OCI-LY3 (cell line): ENCODE measurements at regions not wholly inside any gene's neighbourhood (a gene's known extent, or its start where the extent isn't known, plus 50 kb on each side); places are given as distances from the start of the nearest gene placed in this dataset.

Source experiments
- H2AFZ ChIP-seq: fragments of 200-600, 300-600 bp; shearing (Covaris generic); 2 replicates; pipeline ENCODE4 v1.6.0; 2014; ENCODE audit warnings: antibody characterized with exemption, low read depth, low read length
- H3K27ac ChIP-seq: fragments of 200-600, 300-600 bp; sonication (generic); 2 replicates; pipeline ENCODE4 v1.5.1; 2014; ENCODE audit warnings: mild to moderate bottlenecking, low read length, moderate library complexity, mixed read lengths
- H3K27me3 ChIP-seq: fragments of 200-600, 300-600 bp; sonication (generic); 2 replicates; pipeline ENCODE4 v1.6.1; 2014; ENCODE audit warnings: low read depth, low read length, mixed read lengths
- H3K36me3 ChIP-seq: fragments of 200-600, 300-600 bp; sonication (generic); replicated peaks from 2 replicates; pipeline ENCODE3; 2014; ENCODE audit warnings: low read depth, low read length, mixed read lengths
- H3K4me1 ChIP-seq: fragments of 300-600, 200-600 bp; sonication (generic); 2 replicates; pipeline ENCODE4 v1.6.1; 2014; ENCODE audit warnings: low read length, mixed read lengths
- H3K4me2 ChIP-seq: fragments of 200-600, 300-600 bp; sonication (generic); 2 replicates; pipeline ENCODE4 v1.6.1; 2014; ENCODE audit warnings: low read length, mixed read lengths
- H3K4me3 ChIP-seq: fragments of 300-600, 200-600 bp; sonication (generic); 2 replicates; pipeline ENCODE4 v1.5.1; 2014; ENCODE audit warnings: antibody characterized with exemption, mild to moderate bottlenecking, low read length, moderate library complexity
- H3K79me2 ChIP-seq: fragments of 300-600, 200-600 bp; shearing (Covaris generic); 2 replicates; pipeline ENCODE4 v1.6.1; 2014; ENCODE audit warnings: mild to moderate bottlenecking, low read length, mixed read lengths
- H3K9ac ChIP-seq: fragments of 300-600, 200-600 bp; shearing (Covaris generic); 2 replicates; pipeline ENCODE4 v1.6.0; 2014; ENCODE audit warnings: mild to moderate bottlenecking, low read length, moderate library complexity
- H3K9me3 ChIP-seq: fragments of 200-600, 300-600 bp; shearing (Covaris generic); 2 replicates; pipeline ENCODE4 v1.6.1; 2014; ENCODE audit warnings: low read length, mixed read lengths; ENCODE audit not compliant: insufficient read depth
- H4K20me1 ChIP-seq: fragments of 200-600, 300-600 bp; sonication (generic); 2 replicates; pipeline ENCODE4 v1.6.1; 2016; ENCODE audit warnings: low read length, mixed read lengths; ENCODE audit not compliant: insufficient read depth
- CTCF ChIP-seq: fragments of 200-600, 300-600 bp; sonication (generic); IDR thresholded peaks from 2 replicates; pipeline ENCODE4 v1.5.1; 2014; ENCODE audit warnings: antibody characterized with exemption, low read length, low read depth
- EZH2phosphoT487 ChIP-seq: fragments of 200-600 bp; shearing (Covaris generic); IDR thresholded peaks from 2 replicates; pipeline ENCODE4 v1.6.1; 2018; ENCODE audit warnings: antibody characterized with exemption, mixed run types, low read depth

- Histone ChIP-seq H3K4me2 (no peak overlapping the region), H3K36me3 (no peaks in the 10 kb centered on the region), H3K9me3 (no peaks in the 10 kb centered on the region), H2AFZ (no peak overlapping the region), H3K27me3 (no peaks in the 10 kb centered on the region), H3K79me2 (no peaks in the 10 kb centered on the region), H3K4me1 (no peaks in the 10 kb centered on the region), H4K20me1 (no peaks in the 10 kb centered on the region), H3K4me3 (no peak overlapping the region), H3K9ac (no peak overlapping the region), H3K27ac (no peak overlapping the region)
- TF ChIP-seq EZH2phosphoT487 (no peak), CTCF (no peak)
These were observed 1075.2 kb upstream of the NRXN1 start for GRCh38 chr2:52107124-52107523.

- Histone ChIP-seq H3K79me2 (no peaks in the 10 kb centered on the region), H3K9ac (no peak overlapping the region), H4K20me1 (no peaks in the 10 kb centered on the region), H3K27me3 (no peaks in the 10 kb centered on the region), H3K4me1 (no peaks in the 10 kb centered on the region), H3K36me3 (no peaks in the 10 kb centered on the region), H3K4me2 (no peak overlapping the region), H2AFZ (no peak overlapping the region), H3K4me3 (no peak overlapping the region), H3K27ac (no peak overlapping the region), H3K9me3 (no peaks in the 10 kb centered on the region)
- TF ChIP-seq CTCF (no peak), EZH2phosphoT487 (no peak)
These were observed 1065.1 kb upstream of the NRXN1 start for GRCh38 chr2:52097071-52097470.

GRCh38 chr2:52084759-52085158, 1052.8 kb upstream of the NRXN1 start:
- Histone ChIP-seq H3K9me3 (no peaks in the 10 kb centered on the region), H4K20me1 (no peaks in the 10 kb centered on the region), H3K4me3 (no peak overlapping the region), H3K4me2 (no peak overlapping the region), H3K79me2 (no peaks in the 10 kb centered on the region), H3K27ac (no peak overlapping the region), H3K4me1 (peaks cover 9% of the 10 kb centered on the region), H3K9ac (no peak overlapping the region), H2AFZ (no peak overlapping the region), H3K36me3 (no peaks in the 10 kb centered on the region), H3K27me3 (no peaks in the 10 kb centered on the region)
- TF ChIP-seq CTCF (no peak), EZH2phosphoT487 (no peak)

- no peaks in the 10 kb centered on the region for H3K79me2 ChIP-seq
- no peaks in the 10 kb centered on the region for H3K36me3 ChIP-seq
- no peaks in the 10 kb centered on the region for H3K9me3 ChIP-seq
- no peak overlapping the region for H2AFZ ChIP-seq
- TF ChIP-seq EZH2phosphoT487 (no peak), CTCF (no peak)
- H4K20me1 ChIP-seq = no peaks in the 10 kb centered on the region
- H3K9ac ChIP-seq = no peak overlapping the region
- no peak overlapping the region for H3K27ac ChIP-seq
- H3K4me1 ChIP-seq = peaks cover 9% of the 10 kb centered on the region
- H3K4me2 ChIP-seq = no peak overlapping the region
- H3K27me3 ChIP-seq = no peaks in the 10 kb centered on the region
- H3K4me3 ChIP-seq = no peak overlapping the region
These were observed 1051.3 kb upstream of the NRXN1 start for GRCh38 chr2:52083214-52083613.
